Endodermal cell (in vitro differentiated cells): ENCODE measurements at regions not wholly inside any gene's neighbourhood (a gene's known extent, or its start where the extent isn't known, plus 50 kb on each side); places are given as distances from the start of the nearest gene placed in this dataset.

ENCODE experiments used
- DNase-seq: peaks from one replicate; pipeline ENCODE4 v3.0.0-alpha.2; 2017
- H3K27ac ChIP-seq: 2 replicates; pipeline ENCODE4 v1.5.1; 2013; ENCODE audit warnings: mild to moderate bottlenecking, low read depth, low read length, moderate library complexity
- H3K27me3 ChIP-seq: 2 replicates; pipeline ENCODE4 v1.6.1; 2013; ENCODE audit warnings: mild to moderate bottlenecking, low read length, moderate library complexity; ENCODE audit not compliant: insufficient read depth, control insufficient read depth, poor library complexity, severe bottlenecking
- H3K36me3 ChIP-seq: 2 replicates; pipeline ENCODE4 v1.7.0; 2013; ENCODE audit warnings: mild to moderate bottlenecking, low read length, moderate library complexity; ENCODE audit not compliant: control insufficient read depth, insufficient read depth
- H3K4me1 ChIP-seq: one replicate; pipeline ENCODE4 v1.7.0; 2013; ENCODE audit warnings: low read length; ENCODE audit not compliant: control insufficient read depth, insufficient read depth
- H3K4me3 ChIP-seq: 2 replicates; pipeline ENCODE4 v1.5.1; 2013; ENCODE audit warnings: mild to moderate bottlenecking, low read length, moderate library complexity
- H3K9ac ChIP-seq: 2 replicates; pipeline ENCODE4 v1.6.1; 2013; ENCODE audit warnings: mild to moderate bottlenecking, low read length, moderate library complexity; ENCODE audit not compliant: poor library complexity, severe bottlenecking; ENCODE audit errors: extremely low read depth
- H3K9me3 ChIP-seq: 2 replicates; pipeline ENCODE4 v1.6.1; 2013; ENCODE audit warnings: mild to moderate bottlenecking, low read length, moderate library complexity; ENCODE audit not compliant: control insufficient read depth
- H3K27ac Mint-ChIP-seq: 2 replicates; pipeline ENCODE4 v1.8.0; 2020; ENCODE audit warnings: mixed read lengths
- H3K27me3 Mint-ChIP-seq: 2 replicates; pipeline ENCODE4 v1.8.0; 2021; ENCODE audit warnings: mild to moderate bottlenecking, mixed read lengths; ENCODE audit not compliant: insufficient read depth
- H3K36me3 Mint-ChIP-seq: 2 replicates; pipeline ENCODE4 v1.8.0; 2020; ENCODE audit warnings: low read depth, mixed read lengths
- H3K4me1 Mint-ChIP-seq: 2 replicates; pipeline ENCODE4 v1.8.0; 2020; ENCODE audit warnings: mixed read lengths
- H3K4me3 Mint-ChIP-seq: 2 replicates; pipeline ENCODE4 v1.8.0; 2020; ENCODE audit warnings: mild to moderate bottlenecking, moderate library complexity, mixed read lengths
- H3K9me3 Mint-ChIP-seq: 2 replicates; pipeline ENCODE4 v1.8.0; 2020; ENCODE audit warnings: mild to moderate bottlenecking, mixed read lengths
- CTCF ChIP-seq: fragments of 200-600 bp; sonication (generic); conservative IDR thresholded peaks from 2 replicates; pipeline ENCODE4 v1.5.0; 2021; ENCODE audit warnings: antibody characterized with exemption, mild to moderate bottlenecking
- WGBS, 2 experiments: methylation state at CpG; one replicate each; pipeline versions ENCODE4 v1.1.5 to v1.1.7; 2013; ENCODE audit warnings: missing lambda C conversion rate in 2 of 2, mixed read lengths in 1 of 2; ENCODE audit not compliant: insufficient coverage in 1 of 2, insufficient read length in 1 of 2; 5-methylcytosine and 5-hydroxymethylcytosine counted together

DNA sequence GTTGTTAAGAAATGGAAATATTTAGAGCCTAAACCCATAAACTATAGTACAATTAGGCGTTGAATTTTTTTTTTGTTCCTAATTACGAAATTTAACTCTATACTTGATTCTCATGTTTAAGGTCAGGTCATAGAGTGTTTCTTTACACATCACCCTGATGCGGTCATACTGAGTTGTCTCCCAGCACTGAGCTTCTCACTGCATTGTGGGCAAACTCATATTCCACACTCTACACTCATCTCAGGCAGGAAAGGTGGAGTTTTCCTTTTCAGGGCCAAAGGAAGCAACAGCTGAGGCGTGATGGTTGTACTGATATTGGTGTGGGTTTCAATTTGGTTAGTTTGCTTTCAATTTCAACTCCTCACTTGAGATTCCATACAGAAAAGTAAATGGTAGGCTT is 75.4 kb downstream of the FAT4 start:
- WGBS, 2 experiments = 95 to 96% methylated on average over 3 to 4 of the region's 4 CpGs
- peaks cover 18% of the 10 kb centered on the region for H3K4me1 Mint-ChIP-seq
- no peak overlapping the region for H3K4me3 Mint-ChIP-seq
- H3K9me3 ChIP-seq = no peaks in the 10 kb centered on the region
- no peak overlapping the region for H3K4me3 ChIP-seq
- H3K27me3 ChIP-seq = no peaks in the 10 kb centered on the region
- H3K27ac Mint-ChIP-seq = no peak overlapping the region
- H3K27ac ChIP-seq = no peak overlapping the region
- H3K27me3 Mint-ChIP-seq = no peaks in the 10 kb centered on the region
- H3K4me1 ChIP-seq = no peaks in the 10 kb centered on the region
- no peak for DNase-seq
- H3K9ac ChIP-seq = no peak overlapping the region
- H3K36me3 ChIP-seq = no peaks in the 10 kb centered on the region
- no peak for TF ChIP-seq CTCF
- peaks cover 4% of the 10 kb centered on the region for H3K9me3 Mint-ChIP-seq
- no peaks in the 10 kb centered on the region for H3K36me3 Mint-ChIP-seq

- Mint-ChIP-seq H3K27ac (no peak overlapping the region), H3K4me3 (no peak overlapping the region), H3K4me1 (peaks cover 18% of the 10 kb centered on the region), H3K9me3 (peaks cover 4% of the 10 kb centered on the region), H3K36me3 (no peaks in the 10 kb centered on the region), H3K27me3 (no peaks in the 10 kb centered on the region)
- Histone ChIP-seq H3K4me3 (no peak overlapping the region), H3K9ac (no peak overlapping the region), H3K27ac (no peak overlapping the region), H3K4me1 (no peaks in the 10 kb centered on the region), H3K36me3 (no peaks in the 10 kb centered on the region), H3K9me3 (no peaks in the 10 kb centered on the region), H3K27me3 (no peaks in the 10 kb centered on the region)
- TF ChIP-seq CTCF = no peak
- DNase-seq = no peak
These were observed 76.0 kb downstream of the FAT4 start for GRCh38 chr4:125390727-125391126.

GRCh38 chr4:125392694-125393093 is 77.9 kb downstream of the FAT4 start:
- Histone ChIP-seq H3K9ac (no peak overlapping the region), H3K27ac (no peak overlapping the region), H3K27me3 (no peaks in the 10 kb centered on the region), H3K4me3 (no peak overlapping the region), H3K4me1 (no peaks in the 10 kb centered on the region), H3K36me3 (no peaks in the 10 kb centered on the region), H3K9me3 (no peaks in the 10 kb centered on the region)
- no peak overlapping the region for H3K4me3 Mint-ChIP-seq
- peaks cover 4% of the 10 kb centered on the region for H3K9me3 Mint-ChIP-seq
- H3K27ac Mint-ChIP-seq = no peak overlapping the region
- TF ChIP-seq CTCF = no peak
- peaks cover 18% of the 10 kb centered on the region for H3K4me1 Mint-ChIP-seq
- H3K36me3 Mint-ChIP-seq = no peaks in the 10 kb centered on the region
- DNase-seq = no peak
- WGBS, 2 experiments = 94% methylated on average over 1 of the region's 1 CpG; no CpG with 5 or more reads in 1 of the 2 experiments
- no peaks in the 10 kb centered on the region for H3K27me3 Mint-ChIP-seq
